PC-3 (cell line): ENCODE measurements at regions not wholly inside any gene's neighbourhood (a gene's known extent, or its start where the extent isn't known, plus 50 kb on each side); places are given as distances from the start of the nearest gene placed in this dataset.
A peak's percentile ranks its signal among the peaks of the same experiment; 100 is the strongest.

Experiments used
- ATAC-seq: fragments of 200-7000 bp; cut with Tn5 transposase; 2 replicates; pipeline ENCODE4 v1.9.1; 2020; ENCODE audit warnings: mild to moderate bottlenecking, moderate library complexity
- BruUV-seq: library from RNA; stranded (reverse); fragments of 400-500 nt; replicated peaks from 2 replicates; lab custom pipeline; 2021; lab: Mats Ljungman, UMichigan
- CTCF ChIA-PET: fragments of 300-600 bp; sonication (Branson Sonifier 250); formaldehyde crosslinking; loops from one replicate; lab custom pipeline; 2022; ENCODE audit warnings: antibody characterized with exemption; lab: Charles Lee
- POLR2A ChIA-PET: fragments of 300-600 bp; sonication (Branson Sonifier 250); formaldehyde crosslinking; loops from one replicate; lab custom pipeline; 2022; ENCODE audit warnings: antibody characterized with exemption; ENCODE audit not compliant: unreplicated experiment; lab: Charles Lee
- DNase-seq: peaks from one replicate; pipeline ENCODE4 v3.0.0-alpha.2; 2015
- H2AFZ ChIP-seq: fragments of 300-600 bp; sonication (generic); 2 replicates; pipeline ENCODE4 v1.6.0; 2016; ENCODE audit warnings: antibody characterized with exemption, low read length
- H3F3A ChIP-seq: fragments of 300-600 bp; sonication (generic); one replicate; pipeline ENCODE4 v1.6.0; 2017; ENCODE audit warnings: antibody characterized with exemption, low read length, control low read depth, mild to moderate bottlenecking; ENCODE audit not compliant: unreplicated experiment
- H3K27ac ChIP-seq: fragments of 300-600 bp; sonication (generic); 2 replicates; pipeline ENCODE4 v1.5.1; 2016; ENCODE audit warnings: mild to moderate bottlenecking, low read length
- H3K27me3 ChIP-seq: fragments of 300-600 bp; sonication (generic); 2 replicates; pipeline ENCODE4 v1.6.1; 2016; ENCODE audit warnings: low read length, mixed read lengths
- H3K36me3 ChIP-seq: fragments of 300-600 bp; sonication (generic); 2 replicates; pipeline ENCODE4 v1.6.1; 2016; ENCODE audit warnings: low read depth, mixed run types, low read length, mixed read lengths
- H3K4me1 ChIP-seq: fragments of 300-600 bp; sonication (generic); 2 replicates; pipeline ENCODE4 v1.5.1; 2016; ENCODE audit warnings: low read length; ENCODE audit not compliant: insufficient read depth
- H3K4me2 ChIP-seq: fragments of 300-600 bp; sonication (generic); 2 replicates; pipeline ENCODE4 v1.6.0; 2016; ENCODE audit warnings: low read length
- H3K4me3 ChIP-seq: fragments of 300-600 bp; sonication (generic); 2 replicates; pipeline ENCODE4 v1.5.1; 2016; ENCODE audit warnings: mild to moderate bottlenecking, low read length, mixed read lengths
- H3K79me2 ChIP-seq: fragments of 300-600 bp; sonication (generic); 2 replicates; pipeline ENCODE4 v1.6.1; 2017; ENCODE audit warnings: low read length, mixed read lengths
- H3K9ac ChIP-seq: fragments of 300-600 bp; sonication (generic); 2 replicates; pipeline ENCODE4 v1.6.0; 2016; ENCODE audit warnings: mild to moderate bottlenecking, low read length
- H3K9me2 ChIP-seq: fragments of 300-600 bp; sonication (generic); replicated peaks from 2 replicates; pipeline ENCODE4 v1.6.1; 2016; ENCODE audit warnings: mixed run types, low read length, mixed read lengths
- H3K9me3 ChIP-seq: fragments of 300-600 bp; sonication (generic); 2 replicates; pipeline ENCODE4 v1.6.1; 2016; ENCODE audit warnings: low read length, mixed read lengths
- H4K20me1 ChIP-seq: fragments of 300-600 bp; sonication (generic); 2 replicates; pipeline ENCODE4 v1.6.1; 2016; ENCODE audit warnings: low read length, mixed read lengths
- EZH2 ChIP-seq: fragments of 300-600 bp; sonication (generic); IDR thresholded peaks from one replicate; pipeline ENCODE4 v1.6.1; 2017; ENCODE audit warnings: antibody characterized with exemption, mild to moderate bottlenecking, low read length; ENCODE audit not compliant: unreplicated experiment
- EZH2phosphoT487 ChIP-seq: fragments of 300-600 bp; sonication (generic); IDR thresholded peaks from 2 replicates; pipeline ENCODE4 v1.6.1; 2018; ENCODE audit warnings: mild to moderate bottlenecking, antibody characterized with exemption, low read length, borderline replicate concordance
- intact Hi-C: fragments of 100-400 bp; cut with micrococcal nuclease; formaldehyde crosslinking; loops from 2 replicates; pipeline ENCODE4 v1.9.0; 2023
- TF ChIP-seq, protein P1 (sequence below): fragments of 300-600 bp; sonication (generic); conservative IDR thresholded peaks from 2 replicates; pipeline ENCODE4 v1.5.1; 2017; ENCODE audit warnings: antibody characterized with exemption, low read depth, mild to moderate bottlenecking, low read length

DNA sequence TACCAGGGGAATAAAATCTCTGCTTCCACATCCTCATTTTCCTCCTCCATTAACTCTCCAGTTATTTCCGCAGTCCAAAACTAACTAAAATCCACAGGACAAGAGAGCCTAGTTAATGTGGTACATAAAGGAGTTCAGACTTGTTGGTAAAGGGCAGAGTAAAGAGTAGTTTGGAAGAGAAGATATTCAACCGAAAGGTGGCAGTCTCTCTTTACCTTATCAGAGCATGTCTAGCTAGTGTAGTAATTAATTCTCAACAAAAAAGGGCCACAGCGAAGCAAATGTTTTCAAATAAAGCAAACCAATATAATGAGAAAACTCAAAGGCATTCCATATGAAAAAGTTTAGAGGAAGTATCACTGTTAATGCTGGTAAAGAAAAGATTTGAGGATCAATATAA, 286.5 kb downstream of the GLUD2 start:
- Histone ChIP-seq H3K27ac (no peak overlapping the region), H3K4me1 (peaks cover 13% of the 10 kb centered on the region), H3K79me2 (no peaks in the 10 kb centered on the region), H3K9me3 (no peaks in the 10 kb centered on the region), H3K4me2 (no peak overlapping the region), H3K36me3 (no peaks in the 10 kb centered on the region), H3K9me2 (no peaks in the 10 kb centered on the region), H2AFZ (no peak overlapping the region), H3F3A (no peaks in the 10 kb centered on the region), H4K20me1 (no peaks in the 10 kb centered on the region), H3K9ac (no peak overlapping the region), H3K4me3 (no peak overlapping the region), H3K27me3 (no peaks in the 10 kb centered on the region)
- no peak for DNase-seq
- BruUV-seq = no TSS peak
- ChIA-PET CTCF (no interaction called here), POLR2A (no interaction called here)
- intact Hi-C loops = no loop called here
- TF ChIP-seq EZH2phosphoT487 = no peak
- no peak for TF ChIP-seq EZH2
- TF ChIP-seq, protein P1, sequence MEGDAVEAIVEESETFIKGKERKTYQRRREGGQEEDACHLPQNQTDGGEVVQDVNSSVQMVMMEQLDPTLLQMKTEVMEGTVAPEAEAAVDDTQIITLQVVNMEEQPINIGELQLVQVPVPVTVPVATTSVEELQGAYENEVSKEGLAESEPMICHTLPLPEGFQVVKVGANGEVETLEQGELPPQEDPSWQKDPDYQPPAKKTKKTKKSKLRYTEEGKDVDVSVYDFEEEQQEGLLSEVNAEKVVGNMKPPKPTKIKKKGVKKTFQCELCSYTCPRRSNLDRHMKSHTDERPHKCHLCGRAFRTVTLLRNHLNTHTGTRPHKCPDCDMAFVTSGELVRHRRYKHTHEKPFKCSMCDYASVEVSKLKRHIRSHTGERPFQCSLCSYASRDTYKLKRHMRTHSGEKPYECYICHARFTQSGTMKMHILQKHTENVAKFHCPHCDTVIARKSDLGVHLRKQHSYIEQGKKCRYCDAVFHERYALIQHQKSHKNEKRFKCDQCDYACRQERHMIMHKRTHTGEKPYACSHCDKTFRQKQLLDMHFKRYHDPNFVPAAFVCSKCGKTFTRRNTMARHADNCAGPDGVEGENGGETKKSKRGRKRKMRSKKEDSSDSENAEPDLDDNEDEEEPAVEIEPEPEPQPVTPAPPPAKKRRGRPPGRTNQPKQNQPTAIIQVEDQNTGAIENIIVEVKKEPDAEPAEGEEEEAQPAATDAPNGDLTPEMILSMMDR = no peak
- ATAC-seq = no peak

DNA sequence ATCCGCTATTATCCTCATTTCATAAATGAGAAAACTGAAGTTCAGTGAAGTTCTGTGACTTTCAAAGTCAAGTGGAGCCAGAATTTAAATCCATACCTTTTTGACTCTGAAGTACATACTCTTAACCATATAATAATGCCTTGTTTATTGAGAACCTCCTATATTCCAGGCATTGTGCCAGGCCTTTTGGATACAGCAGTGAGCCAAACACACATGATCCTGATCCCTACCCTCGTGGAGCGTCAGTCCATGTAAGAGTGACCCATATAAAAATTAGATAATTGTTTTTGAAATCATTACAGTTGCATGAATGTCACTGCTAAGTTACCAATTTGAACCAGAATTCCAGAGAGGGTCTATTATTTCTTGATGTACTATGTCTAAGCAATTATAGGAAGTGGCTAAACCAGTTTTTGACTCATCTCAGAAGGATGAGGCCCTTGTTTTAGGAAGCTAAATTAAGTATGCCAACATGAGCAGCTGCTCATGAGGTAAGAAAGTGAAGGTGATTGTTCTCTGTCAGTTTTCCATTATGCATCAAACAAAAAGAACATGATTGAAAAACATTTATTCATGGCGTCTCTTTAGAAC, 289.5 kb downstream of the GLUD2 start:
- DNase-seq (peak; percentile 84), ATAC-seq (no peak)
- Histone ChIP-seq H3K9me3 (no peaks in the 10 kb centered on the region), H3K4me1 (peaks cover 13% of the 10 kb centered on the region), H3K4me2 (peak overlapping the region; percentile 24), H3K27ac (no peak overlapping the region), H3K4me3 (no peak overlapping the region), H3K9me2 (no peaks in the 10 kb centered on the region), H2AFZ (no peak overlapping the region), H4K20me1 (no peaks in the 10 kb centered on the region), H3K36me3 (no peaks in the 10 kb centered on the region), H3F3A (no peaks in the 10 kb centered on the region), H3K9ac (no peak overlapping the region), H3K79me2 (no peaks in the 10 kb centered on the region), H3K27me3 (no peaks in the 10 kb centered on the region)
- CTCF ChIA-PET = no interaction called here
- BruUV-seq = no TSS peak
- POLR2A ChIA-PET = no interaction called here
- intact Hi-C loops = no loop called here
- TF ChIP-seq EZH2 (no peak), EZH2phosphoT487 (no peak)
- TF ChIP-seq, protein P1 = no peak

DNA sequence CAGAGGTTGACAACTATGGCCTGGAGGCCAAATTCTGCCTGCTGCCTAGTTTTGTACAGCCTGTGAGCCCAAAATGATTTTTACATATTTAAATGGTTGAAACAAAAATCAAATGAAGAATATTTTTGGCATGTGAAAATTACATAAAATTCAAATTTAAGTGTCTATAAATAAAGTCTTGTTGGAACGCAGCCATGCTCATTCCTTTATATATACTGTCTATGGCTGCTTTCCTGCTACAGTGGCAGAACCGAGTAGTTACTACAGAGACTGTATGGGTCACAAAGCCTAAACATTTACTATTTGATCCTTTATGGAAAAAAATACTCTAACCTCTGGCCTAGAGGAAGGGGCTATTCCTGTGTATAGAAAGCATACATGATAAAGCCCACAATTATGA, 290.4 kb downstream of the GLUD2 start:
- BruUV-seq = no TSS peak
- POLR2A ChIA-PET = no interaction called here
- ATAC-seq = no peak

More for the DNA sequence above, 290.4 kb downstream of the GLUD2 start:
- Histone ChIP-seq H2AFZ (no peak overlapping the region), H3K9me3 (no peaks in the 10 kb centered on the region), H3K4me3 (no peak overlapping the region), H3K36me3 (no peaks in the 10 kb centered on the region), H3F3A (no peaks in the 10 kb centered on the region), H3K4me2 (no peak overlapping the region), H3K9ac (no peak overlapping the region), H3K9me2 (no peaks in the 10 kb centered on the region), H3K4me1 (peaks cover 13% of the 10 kb centered on the region), H4K20me1 (no peaks in the 10 kb centered on the region), H3K27me3 (no peaks in the 10 kb centered on the region), H3K27ac (no peak overlapping the region), H3K79me2 (no peaks in the 10 kb centered on the region)
- CTCF ChIA-PET = no interaction called here
- TF ChIP-seq EZH2 (no peak), EZH2phosphoT487 (no peak)
- TF ChIP-seq, protein P1 = no peak
- DNase-seq = no peak
- intact Hi-C loops = no loop called here
